Stimulated activated naive CD8-positive, alpha-beta T cell treated with anti-CD3 and anti-CD28 coated beads, Interleukin-15, Interleukin-2, amounts not matched to agents 100 ng/mL and 50 ng/mL, for 24 hours (primary cell): ENCODE measurements at regions not wholly inside any gene's neighbourhood (a gene's known extent, or its start where the extent isn't known, plus 50 kb on each side); places are given as distances from the start of the nearest gene placed in this dataset.

Source experiments
- H3K27ac Mint-ChIP-seq: one replicate; pipeline ENCODE4 v1.8.0; 2021; ENCODE audit warnings: mild to moderate bottlenecking, mixed read lengths
- H3K27me3 Mint-ChIP-seq: one replicate; pipeline ENCODE4 v1.8.0; 2021; ENCODE audit warnings: mixed read lengths
- H3K36me3 Mint-ChIP-seq: one replicate; pipeline ENCODE4 v1.8.0; 2021; ENCODE audit warnings: low read depth, mixed read lengths
- H3K4me1 Mint-ChIP-seq: one replicate; pipeline ENCODE4 v1.8.0; 2021; ENCODE audit warnings: low read depth, mixed read lengths
- H3K4me3 Mint-ChIP-seq: one replicate; pipeline ENCODE4 v1.8.0; 2021; ENCODE audit warnings: mild to moderate bottlenecking, mixed read lengths
- H3K9me3 Mint-ChIP-seq: one replicate; pipeline ENCODE4 v1.8.0; 2021; ENCODE audit warnings: mixed read lengths

GRCh38 chr14:44576356-44576755 lies 69.3 kb upstream of the FSCB start:
- H3K27ac Mint-ChIP-seq: no peak overlapping the region
- no peaks in the 10 kb centered on the region for H3K4me1 Mint-ChIP-seq
- no peaks in the 10 kb centered on the region for H3K27me3 Mint-ChIP-seq
- H3K9me3 Mint-ChIP-seq: peaks cover 12% of the 10 kb centered on the region
- H3K36me3 Mint-ChIP-seq: no peaks in the 10 kb centered on the region
- H3K4me3 Mint-ChIP-seq: no peak overlapping the region

GRCh38 chr14:44567997-44568396 lies 60.9 kb upstream of the FSCB start:
- no peaks in the 10 kb centered on the region for H3K27me3 Mint-ChIP-seq
- no peaks in the 10 kb centered on the region for H3K36me3 Mint-ChIP-seq
- peaks cover 9% of the 10 kb centered on the region for H3K9me3 Mint-ChIP-seq
- no peak overlapping the region for H3K4me3 Mint-ChIP-seq
- H3K4me1 Mint-ChIP-seq: no peaks in the 10 kb centered on the region
- H3K27ac Mint-ChIP-seq: no peak overlapping the region

GRCh38 chr14:44565968-44566367 lies 58.9 kb upstream of the FSCB start:
- Mint-ChIP-seq H3K36me3 (no peaks in the 10 kb centered on the region), H3K9me3 (peaks cover 6% of the 10 kb centered on the region), H3K27ac (no peak overlapping the region), H3K27me3 (no peaks in the 10 kb centered on the region), H3K4me3 (no peak overlapping the region), H3K4me1 (no peaks in the 10 kb centered on the region)

- no peak overlapping the region for H3K4me3 Mint-ChIP-seq
- H3K9me3 Mint-ChIP-seq: no peaks in the 10 kb centered on the region
- no peak overlapping the region for H3K27ac Mint-ChIP-seq
- no peaks in the 10 kb centered on the region for H3K36me3 Mint-ChIP-seq
- no peaks in the 10 kb centered on the region for H3K4me1 Mint-ChIP-seq
- no peaks in the 10 kb centered on the region for H3K27me3 Mint-ChIP-seq
Measured at GRCh38 chr14:44564908-44565307, 57.8 kb upstream of the FSCB start.
